Activated B cell treated with CpG ODN at 0.5 μM for 24 hours (primary cell): ENCODE measurements at regions not wholly inside any gene's neighbourhood (a gene's known extent, or its start where the extent isn't known, plus 50 kb on each side); places are given as distances from the start of the nearest gene placed in this dataset.

Source experiments
- ATAC-seq: fragments of 200-7000 bp; cut with Tn5 transposase; one replicate; pipeline ENCODE4 v1.10.0; 2021; ENCODE audit warnings: low read depth, mild to moderate bottlenecking, moderate library complexity
- CTCF ChIA-PET: fragments of 350-600 bp; sonication (Branson Sonifier 250); formaldehyde crosslinking; loops from one replicate; lab custom pipeline; 2021; ENCODE audit warnings: antibody characterized with exemption; lab: Charles Lee
- POLR2A ChIA-PET: fragments of 350-600 bp; sonication (Branson Sonifier 250); formaldehyde crosslinking; loops from one replicate; lab custom pipeline; 2021; ENCODE audit warnings: antibody characterized with exemption; lab: Charles Lee
- DNase-seq: peaks from one replicate; pipeline ENCODE4 v3.0.0; 2022
- H3K27ac Mint-ChIP-seq: one replicate; pipeline ENCODE4 v1.8.0; 2020; ENCODE audit warnings: mixed read lengths
- H3K27me3 Mint-ChIP-seq: one replicate; pipeline ENCODE4 v1.8.0; 2021; ENCODE audit warnings: mixed read lengths
- H3K36me3 Mint-ChIP-seq: one replicate; pipeline ENCODE4 v1.8.0; 2021; ENCODE audit warnings: low read depth, mixed read lengths
- H3K4me1 Mint-ChIP-seq: one replicate; pipeline ENCODE4 v1.8.0; 2021; ENCODE audit warnings: mixed read lengths
- H3K4me3 Mint-ChIP-seq: one replicate; pipeline ENCODE4 v1.8.0; 2020; ENCODE audit warnings: mild to moderate bottlenecking, mixed read lengths
- H3K9me3 Mint-ChIP-seq: one replicate; pipeline ENCODE4 v1.8.0; 2020; ENCODE audit warnings: mixed read lengths
- CTCF ChIP-seq: fragments of 200-600 bp; IDR thresholded peaks from one replicate; pipeline ENCODE4 v1.8.0; 2022; ENCODE audit warnings: antibody characterized with exemption, mild to moderate bottlenecking
- intact Hi-C: fragments of 100-400 bp; cut with micrococcal nuclease; formaldehyde crosslinking; loops from one replicate; pipeline ENCODE4 v1.15.1; 2024

GRCh38 chr5:38105801-38106200 lies 152.6 kb upstream of the EGFLAM start:
- no peak for DNase-seq
- Mint-ChIP-seq H3K4me1 (no peaks in the 10 kb centered on the region), H3K27me3 (peaks cover 3% of the 10 kb centered on the region), H3K36me3 (no peaks in the 10 kb centered on the region), H3K27ac (no peak overlapping the region), H3K9me3 (no peaks in the 10 kb centered on the region), H3K4me3 (no peak overlapping the region)
- intact Hi-C loops, result no loop called here
- POLR2A ChIA-PET, result no interaction called here
- CTCF ChIA-PET, result no interaction called here
- no peak for ATAC-seq
- TF ChIP-seq CTCF, result no peak

- no peak overlapping the region for H3K4me3 Mint-ChIP-seq
- DNase-seq (no peak), ATAC-seq (no peak)
- POLR2A ChIA-PET, result no interaction called here
- no peak overlapping the region for H3K27ac Mint-ChIP-seq
- H3K4me1 Mint-ChIP-seq, result no peaks in the 10 kb centered on the region
- CTCF ChIA-PET, result no interaction called here
- no peaks in the 10 kb centered on the region for H3K36me3 Mint-ChIP-seq
- H3K9me3 Mint-ChIP-seq, result no peaks in the 10 kb centered on the region
- peaks cover 3% of the 10 kb centered on the region for H3K27me3 Mint-ChIP-seq
- intact Hi-C loops, result no loop called here
- no peak for TF ChIP-seq CTCF
Measured at GRCh38 chr5:38105231-38105570, 153.2 kb upstream of the EGFLAM start.

GRCh38 chr5:38104497-38105230 lies 153.7 kb upstream of the EGFLAM start:
- Mint-ChIP-seq H3K9me3 (no peaks in the 10 kb centered on the region), H3K27me3 (peaks cover 3% of the 10 kb centered on the region), H3K36me3 (no peaks in the 10 kb centered on the region), H3K4me3 (no peak overlapping the region), H3K4me1 (no peaks in the 10 kb centered on the region), H3K27ac (no peak overlapping the region)
- ChIA-PET POLR2A (no interaction called here), CTCF (no interaction called here)
- no peak for ATAC-seq
- no peak for TF ChIP-seq CTCF
- intact Hi-C loops, result no loop called here
- no peak for DNase-seq

GRCh38 chr5:38101897-38102296 lies 156.5 kb upstream of the EGFLAM start:
- no peaks in the 10 kb centered on the region for H3K36me3 Mint-ChIP-seq
- no peaks in the 10 kb centered on the region for H3K9me3 Mint-ChIP-seq
- DNase-seq, result no peak
- POLR2A ChIA-PET, result no interaction called here
- intact Hi-C loops, result no loop called here
- CTCF ChIA-PET, result no interaction called here
- H3K27ac Mint-ChIP-seq, result no peak overlapping the region
- ATAC-seq, result no peak
- H3K27me3 Mint-ChIP-seq, result peaks cover 3% of the 10 kb centered on the region
- TF ChIP-seq CTCF, result no peak
- H3K4me3 Mint-ChIP-seq, result no peak overlapping the region
- no peaks in the 10 kb centered on the region for H3K4me1 Mint-ChIP-seq

- TF ChIP-seq CTCF, result no peak
- Mint-ChIP-seq H3K4me1 (no peaks in the 10 kb centered on the region), H3K9me3 (no peaks in the 10 kb centered on the region), H3K27me3 (no peaks in the 10 kb centered on the region), H3K27ac (no peak overlapping the region), H3K4me3 (no peak overlapping the region), H3K36me3 (no peaks in the 10 kb centered on the region)
- POLR2A ChIA-PET, result no interaction called here
- ATAC-seq, result no peak
- intact Hi-C loops, result no loop called here
- no peak for DNase-seq
- CTCF ChIA-PET, result no interaction called here
Measured at GRCh38 chr5:38099205-38100168, 158.9 kb upstream of the EGFLAM start.
